NCI-H69 (cell line): ENCODE measurements at regions not wholly inside any gene's neighbourhood (a gene's known extent, or its start where the extent isn't known, plus 50 kb on each side); places are given as distances from the start of the nearest gene placed in this dataset.

ENCODE experiments used
- DNase-seq: peaks from one replicate; lab custom pipeline; 2025; lab: John Stamatoyannopoulos, UW

DNA sequence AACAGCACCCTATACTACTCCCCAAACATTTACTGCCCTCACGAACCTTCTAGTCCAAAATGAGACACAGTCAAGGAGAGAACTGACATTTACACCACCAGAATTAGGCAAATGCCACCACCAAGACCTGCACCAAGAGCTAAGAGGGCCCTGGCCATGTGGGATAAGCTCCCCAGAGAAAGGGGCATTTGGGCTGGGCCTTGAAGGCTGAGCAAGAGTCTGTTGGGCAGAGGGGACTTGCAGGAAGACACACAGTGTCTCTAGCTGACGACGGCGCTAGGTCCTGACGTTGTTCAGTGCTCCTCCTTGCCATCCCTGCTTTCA, 326.4 kb upstream of the ZMIZ1 start:
- DNase-seq = no peak

DNA sequence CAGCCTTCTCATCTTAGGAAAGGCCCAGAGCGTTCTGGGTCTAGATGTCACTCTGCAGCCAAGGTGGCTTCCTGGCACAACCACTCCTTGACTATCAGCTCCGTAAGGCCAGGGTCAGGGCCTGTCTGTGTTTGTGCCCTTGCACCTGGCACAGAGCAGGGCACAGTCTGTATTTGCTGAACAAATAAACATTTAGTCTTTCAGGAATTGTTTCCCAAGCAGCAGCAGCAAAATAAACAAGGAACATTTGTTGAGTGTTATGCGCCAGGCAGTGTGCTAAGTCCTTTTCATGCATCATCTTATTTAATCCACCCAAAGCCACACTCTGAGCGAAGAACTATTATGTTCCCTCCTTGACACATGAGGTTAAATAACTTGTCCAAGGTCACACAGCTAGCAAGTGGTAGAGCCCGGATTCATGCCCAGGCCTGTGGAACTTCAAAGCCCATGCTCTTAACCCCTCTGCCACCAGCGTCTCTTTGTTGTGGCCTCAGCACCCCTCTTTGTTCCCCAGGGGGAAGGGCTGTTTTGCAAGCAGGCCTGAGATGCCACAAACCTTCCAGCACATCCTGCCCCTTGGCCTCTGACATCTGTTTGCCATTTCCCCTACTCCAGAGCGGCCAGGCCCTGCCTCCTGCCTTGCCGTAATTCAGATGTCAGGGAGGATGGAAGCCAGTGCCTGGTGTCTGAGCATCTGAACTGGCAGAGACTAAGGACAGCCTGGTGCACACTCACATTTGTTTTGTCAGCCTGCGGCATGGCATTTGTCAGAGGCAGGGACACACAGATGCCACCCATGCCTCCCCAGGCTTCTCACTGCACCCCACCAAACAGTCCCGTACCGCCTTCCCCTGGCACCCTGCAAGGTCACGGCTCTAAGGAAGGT, 325.8 kb upstream of the ZMIZ1 start:
- no peak for DNase-seq

DNA sequence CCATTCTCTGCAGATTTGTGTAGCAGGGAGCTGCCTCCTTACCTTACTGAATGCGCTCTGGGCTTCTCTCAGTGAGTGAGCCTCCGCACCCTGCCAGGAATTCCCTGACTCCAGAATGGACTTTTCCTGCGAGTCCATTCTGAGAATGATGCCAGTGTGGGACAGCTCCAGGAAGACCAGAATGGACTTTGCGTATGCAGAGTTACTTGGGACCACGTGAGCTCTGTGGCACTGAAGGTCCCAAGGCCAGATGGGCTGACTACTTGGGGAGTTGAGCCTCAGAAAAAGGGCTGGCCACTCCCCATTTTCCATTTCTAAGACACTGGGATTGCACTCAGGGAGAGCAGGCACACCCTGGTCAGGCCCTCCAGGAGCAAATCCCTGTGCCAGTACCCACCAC, 324.7 kb upstream of the ZMIZ1 start:
- DNase-seq = no peak

DNA sequence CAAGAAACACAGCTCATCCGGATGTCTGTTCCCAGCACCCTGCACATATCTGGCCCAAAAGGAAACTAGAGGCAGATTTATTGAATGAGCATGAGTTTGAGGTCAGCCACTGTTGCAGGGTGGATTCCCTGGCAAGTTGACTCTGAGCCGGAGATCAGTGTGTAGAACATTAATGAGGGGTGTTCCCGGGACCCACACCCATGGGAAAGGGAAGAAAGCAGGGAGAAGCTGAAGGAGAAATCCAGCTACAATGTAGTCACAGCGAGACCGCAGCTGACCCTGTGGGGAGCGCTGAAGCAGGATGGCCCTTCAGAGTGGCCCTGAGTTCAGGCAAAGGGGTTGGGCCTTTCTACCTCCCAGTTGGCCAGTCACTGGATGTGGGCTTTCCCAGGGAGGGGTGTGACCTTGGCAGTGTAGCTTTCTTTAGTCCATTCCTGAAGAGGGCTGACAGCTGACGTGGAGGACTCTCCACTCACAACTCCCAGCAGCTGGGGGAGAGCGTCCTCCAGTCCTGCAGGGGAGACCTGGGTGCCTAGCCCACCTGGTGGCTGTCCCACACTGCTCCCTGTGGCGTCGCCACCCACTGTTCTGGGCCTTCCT, 324.2 kb upstream of the ZMIZ1 start:
- no peak for DNase-seq

- DNase-seq = no peak
These were observed 323.3 kb upstream of the ZMIZ1 start for GRCh38 chr10:78745441-78745840.

GRCh38 chr10:78746155-78746763, 322.5 kb upstream of the ZMIZ1 start:
- DNase-seq = peak; percentile 6

DNA sequence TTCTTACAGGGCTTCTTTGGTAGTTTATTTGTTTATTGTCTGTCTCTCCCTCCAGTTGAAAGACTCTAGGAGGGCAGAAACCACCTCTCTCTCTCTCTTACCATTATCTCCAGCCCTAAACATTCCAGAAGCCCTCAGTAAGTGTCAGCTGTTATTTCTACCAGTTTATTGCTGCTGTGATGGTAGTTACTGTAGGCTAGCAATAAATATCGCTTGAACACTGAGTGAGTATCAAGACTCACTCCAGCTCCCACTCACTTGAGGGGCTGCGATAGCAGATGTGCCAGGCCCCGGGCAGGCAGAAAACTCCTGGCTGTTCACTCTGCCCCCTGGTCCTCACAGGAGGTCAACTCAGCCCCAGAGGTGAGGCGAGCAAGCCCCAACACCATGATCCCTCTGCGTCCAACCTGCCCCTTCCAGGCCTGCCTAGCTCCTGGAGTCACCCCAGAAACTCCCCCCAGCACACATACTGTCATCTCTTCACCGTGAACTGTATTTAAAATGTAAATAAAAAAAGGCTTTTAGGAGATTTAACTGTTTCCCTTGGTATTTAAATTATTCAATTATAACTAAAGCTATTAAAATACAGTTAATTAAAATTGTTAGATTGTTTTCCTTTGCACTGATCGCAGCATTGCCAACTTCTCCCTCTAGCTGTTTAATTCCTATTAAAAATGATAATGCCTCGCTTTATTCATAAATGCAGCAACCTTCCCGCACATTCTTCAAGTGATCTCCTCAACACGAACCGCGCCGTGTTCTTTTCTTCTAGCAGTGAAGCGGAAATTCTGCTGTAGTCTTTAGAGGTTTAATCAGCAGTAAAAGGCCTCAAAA, 321.1 kb upstream of the ZMIZ1 start:
- DNase-seq = no peak

DNA sequence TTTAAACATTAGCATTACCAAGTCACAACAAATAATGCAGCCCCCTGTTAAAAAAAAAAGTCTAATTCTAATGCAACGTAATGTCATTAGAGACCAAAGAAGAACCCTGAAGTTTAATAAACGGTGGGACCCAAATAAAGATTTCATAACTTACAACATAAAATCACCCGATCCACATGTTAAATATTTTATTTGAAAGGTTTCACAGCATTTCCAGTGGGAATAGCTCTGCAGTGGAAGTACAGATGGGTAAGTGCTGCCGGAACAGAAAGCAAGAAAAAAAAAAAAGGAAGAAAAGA, 320.6 kb upstream of the ZMIZ1 start:
- no peak for DNase-seq

GRCh38 chr10:78749200-78749599, 319.6 kb upstream of the ZMIZ1 start:
- DNase-seq = no peak

GRCh38 chr10:78749898-78750297, 318.9 kb upstream of the ZMIZ1 start:
- DNase-seq = no peak

- no peak for DNase-seq
These were observed 318.3 kb upstream of the ZMIZ1 start for GRCh38 chr10:78750418-78750817.

DNA sequence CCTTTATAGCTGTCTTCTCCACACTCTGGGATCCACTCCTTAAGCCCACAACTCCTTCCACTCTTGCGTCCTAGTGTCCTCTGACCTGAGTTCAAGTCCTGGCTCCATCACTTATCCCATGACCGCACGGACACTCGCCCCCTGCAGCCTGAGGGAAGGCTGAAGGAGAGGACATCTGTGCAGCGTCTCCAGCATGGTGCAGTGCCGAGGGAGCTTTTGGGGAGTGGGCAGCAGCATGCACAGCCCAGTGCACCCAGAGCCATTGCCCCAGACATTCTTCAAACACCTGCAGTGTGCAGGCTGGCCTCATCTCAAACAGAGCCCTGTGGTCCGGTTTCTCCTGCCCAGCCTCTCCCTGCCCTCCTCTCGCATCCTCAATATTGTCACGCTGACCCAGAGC, 317.1 kb upstream of the ZMIZ1 start:
- no peak for DNase-seq

DNA sequence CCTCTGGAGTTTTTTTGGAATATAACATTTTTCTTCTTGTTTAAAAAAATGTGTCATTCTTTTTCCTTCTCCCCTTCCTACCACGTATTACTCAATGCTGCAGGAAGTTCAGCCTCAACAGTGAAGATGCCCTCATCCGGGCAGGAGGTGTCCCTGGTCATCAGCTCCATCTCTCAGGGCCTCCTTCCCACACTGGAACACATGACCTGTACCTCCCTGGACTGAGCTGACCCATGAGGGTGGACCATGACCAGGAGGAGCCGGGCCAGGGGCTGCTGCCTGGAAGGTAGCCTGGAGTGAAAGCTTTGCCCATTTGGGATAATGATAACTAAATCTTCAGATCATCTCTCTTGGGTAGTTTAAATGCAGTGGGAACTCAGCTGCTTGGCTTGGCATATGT, 316.5 kb upstream of the ZMIZ1 start:
- no peak for DNase-seq

DNA sequence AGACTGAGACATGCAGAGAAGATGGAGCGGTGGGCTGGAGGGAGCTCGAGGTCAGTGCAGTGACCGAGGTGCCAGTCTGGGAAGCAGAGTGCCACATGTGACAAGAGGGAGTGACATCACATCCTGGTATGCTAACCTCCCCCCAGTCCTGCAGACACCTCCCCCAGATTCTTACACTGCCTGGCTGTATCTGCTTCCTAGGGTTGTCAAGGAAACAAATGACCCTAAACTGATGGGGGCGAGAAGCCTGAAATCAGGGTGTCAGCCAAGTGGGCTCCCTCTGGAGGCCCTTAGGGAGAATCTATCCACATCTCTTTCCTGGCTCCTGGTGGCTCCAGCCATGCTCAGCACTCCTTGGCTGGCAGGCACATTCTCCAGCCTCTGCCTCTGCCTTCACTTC, 316.1 kb upstream of the ZMIZ1 start:
- DNase-seq = no peak

DNA sequence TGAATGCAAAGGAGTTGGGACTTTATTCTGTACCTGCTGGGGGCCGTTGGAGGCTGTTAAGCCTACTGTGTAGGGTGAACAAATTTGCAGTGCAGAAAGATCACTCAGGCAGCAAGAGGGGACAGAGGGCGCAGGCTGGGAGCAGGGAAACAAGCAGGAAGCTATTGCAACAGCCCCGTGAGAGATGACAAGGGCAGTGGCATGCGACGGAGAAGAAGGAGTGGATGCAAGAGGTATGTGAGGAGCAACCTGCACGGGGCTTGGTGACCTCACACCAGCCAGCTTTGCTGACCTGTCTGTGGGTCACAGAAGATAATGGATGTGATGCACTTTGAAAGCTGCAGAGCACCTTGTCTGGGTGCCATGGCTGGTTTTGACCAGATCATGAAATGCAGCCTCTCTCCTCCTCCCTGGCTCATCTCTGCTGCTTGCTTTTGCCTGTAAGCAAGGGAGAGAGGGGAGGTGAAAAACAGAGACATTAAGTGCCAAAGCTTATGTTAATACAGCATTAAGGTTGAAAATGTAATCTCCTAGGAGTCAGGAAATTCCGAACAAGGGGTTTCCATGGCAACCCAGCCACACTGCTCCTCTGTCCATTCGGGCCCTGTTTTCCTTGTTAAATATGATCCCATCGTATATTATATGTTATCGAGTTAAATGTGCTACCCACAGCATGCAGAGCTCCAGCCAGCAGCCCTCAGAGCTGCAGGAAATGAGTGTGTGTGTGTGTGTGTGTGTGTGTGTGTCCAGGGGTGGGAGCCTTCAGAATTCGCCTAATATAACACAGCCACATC, 314.3 kb upstream of the ZMIZ1 start:
- peak; percentile 44 for DNase-seq

GRCh38 chr10:78755063-78755701, 313.6 kb upstream of the ZMIZ1 start:
- no peak for DNase-seq

GRCh38 chr10:78755877-78756455, 312.8 kb upstream of the ZMIZ1 start:
- no peak for DNase-seq

DNA sequence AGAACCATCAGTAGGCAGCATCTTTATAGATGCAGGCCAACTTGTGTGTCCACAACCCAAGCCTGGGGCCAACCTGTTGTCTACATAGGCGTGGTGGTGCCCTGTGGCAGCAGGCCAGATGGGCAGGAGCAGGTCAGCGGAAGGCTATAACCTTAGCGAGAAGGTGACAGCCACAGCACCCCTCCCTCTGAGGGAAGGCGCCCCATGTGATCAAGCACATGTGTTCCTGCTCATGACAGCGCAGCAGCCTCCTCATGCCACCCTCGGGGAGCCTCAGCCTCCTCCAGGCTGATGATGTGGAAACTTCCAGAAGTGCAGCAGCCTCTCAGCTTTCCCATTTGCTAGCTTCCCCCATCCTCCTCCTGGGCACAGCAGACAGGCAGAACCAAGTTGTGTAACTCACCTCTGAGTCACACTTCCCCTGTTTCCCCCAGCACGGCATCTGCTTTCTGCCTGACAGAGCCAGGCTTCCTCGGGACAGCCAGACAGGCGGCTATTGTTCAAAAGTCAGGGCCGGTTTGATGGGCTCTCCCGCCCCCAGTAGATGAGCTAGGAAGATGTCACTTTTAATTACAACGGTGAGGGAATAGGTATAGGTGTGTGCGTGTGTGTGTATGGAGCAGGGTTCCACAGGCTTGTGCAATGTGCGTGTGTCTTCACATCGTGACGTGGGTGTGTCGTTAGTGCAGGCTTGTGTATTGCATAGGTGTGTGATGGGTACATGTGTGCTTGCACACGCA, 312.0 kb upstream of the ZMIZ1 start:
- no peak for DNase-seq

DNA sequence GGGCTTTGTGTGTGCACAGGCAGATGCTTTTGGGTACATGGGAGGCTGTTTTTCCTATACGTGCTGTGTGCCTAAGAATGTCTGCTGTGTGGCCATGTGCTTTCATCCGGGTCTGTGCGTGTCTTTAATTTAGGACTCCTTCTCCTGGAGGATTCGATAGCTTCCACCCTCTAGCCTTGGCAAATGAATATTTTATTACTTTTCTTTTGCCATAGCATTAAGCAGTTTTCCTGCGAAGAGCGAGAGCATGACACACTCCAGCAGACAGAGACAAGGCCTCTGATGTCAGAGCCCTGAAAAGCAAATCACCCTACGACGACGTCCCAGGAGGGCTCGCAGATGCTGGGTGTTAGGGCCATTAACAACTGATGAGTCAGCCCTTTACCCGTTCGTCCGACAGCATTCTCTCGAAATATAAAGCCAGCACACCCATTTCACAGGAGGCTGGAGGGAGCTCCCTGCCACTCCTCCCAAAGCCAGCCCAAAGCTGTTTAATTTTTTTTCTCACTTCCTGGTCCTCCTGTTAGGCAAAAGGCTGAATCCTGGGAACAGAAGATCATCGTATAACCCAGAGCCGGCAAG, 311.3 kb upstream of the ZMIZ1 start:
- DNase-seq = no peak

DNA sequence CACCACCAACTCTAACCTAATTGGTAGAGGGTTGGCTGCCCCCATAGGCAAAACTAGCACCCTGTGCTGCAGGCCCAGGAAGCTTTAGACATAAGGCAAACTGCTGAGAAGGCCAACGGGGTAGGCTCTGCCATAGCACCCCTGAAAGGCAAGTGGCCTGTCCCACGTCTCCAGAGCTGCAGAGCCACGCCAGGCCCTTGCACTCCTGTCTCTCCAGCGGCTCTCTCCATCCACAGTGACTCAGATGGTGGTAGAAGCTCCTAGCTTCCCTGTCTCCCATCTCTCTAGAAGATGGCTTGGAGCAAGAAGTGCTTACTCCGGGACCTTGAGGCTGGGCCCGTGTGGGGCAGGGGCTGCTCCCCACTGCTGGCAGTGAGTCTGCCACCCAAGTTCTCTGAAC, 310.6 kb upstream of the ZMIZ1 start:
- DNase-seq = no peak
